ENCODE measurements at regions not wholly inside any gene's neighbourhood (a gene's known extent, or its start where the extent isn't known, plus 50 kb on each side); places are given as distances from the start of the nearest gene placed in this dataset.

DNA sequence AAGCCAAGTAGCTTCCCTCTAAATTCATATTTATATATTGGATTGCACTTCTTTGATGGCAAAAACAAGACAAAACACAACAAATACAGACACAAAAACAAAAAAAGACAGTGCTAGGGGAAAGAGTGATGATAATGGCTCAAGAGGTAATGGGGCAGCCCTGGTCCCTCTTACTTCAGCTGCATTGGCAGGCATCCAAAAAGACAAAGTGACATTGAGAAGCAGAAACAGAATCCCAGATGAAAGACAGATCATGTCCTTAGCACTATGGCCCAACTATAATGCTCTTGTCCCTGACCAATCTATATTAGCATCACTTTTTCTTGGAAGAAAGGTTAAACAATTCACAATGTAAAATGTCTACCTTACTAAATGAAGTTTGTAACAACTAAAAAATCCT lies 76.2 kb downstream of the GPR85 start:
- Histone ChIP-seq H3K36me3 (no peaks in the 10 kb centered on the region), H3K4me1 (no peaks in the 10 kb centered on the region), H3K9me3 (peaks cover 0 to 10% of the 10 kb centered on the region in 2 donors), H3K4me3 (no peak overlapping the region), H3K27ac (no peak overlapping the region), H3K27me3 (no peaks in the 10 kb centered on the region)
- no peak for DNase-seq
- ATAC-seq = no peak
- TF ChIP-seq, protein P1, sequence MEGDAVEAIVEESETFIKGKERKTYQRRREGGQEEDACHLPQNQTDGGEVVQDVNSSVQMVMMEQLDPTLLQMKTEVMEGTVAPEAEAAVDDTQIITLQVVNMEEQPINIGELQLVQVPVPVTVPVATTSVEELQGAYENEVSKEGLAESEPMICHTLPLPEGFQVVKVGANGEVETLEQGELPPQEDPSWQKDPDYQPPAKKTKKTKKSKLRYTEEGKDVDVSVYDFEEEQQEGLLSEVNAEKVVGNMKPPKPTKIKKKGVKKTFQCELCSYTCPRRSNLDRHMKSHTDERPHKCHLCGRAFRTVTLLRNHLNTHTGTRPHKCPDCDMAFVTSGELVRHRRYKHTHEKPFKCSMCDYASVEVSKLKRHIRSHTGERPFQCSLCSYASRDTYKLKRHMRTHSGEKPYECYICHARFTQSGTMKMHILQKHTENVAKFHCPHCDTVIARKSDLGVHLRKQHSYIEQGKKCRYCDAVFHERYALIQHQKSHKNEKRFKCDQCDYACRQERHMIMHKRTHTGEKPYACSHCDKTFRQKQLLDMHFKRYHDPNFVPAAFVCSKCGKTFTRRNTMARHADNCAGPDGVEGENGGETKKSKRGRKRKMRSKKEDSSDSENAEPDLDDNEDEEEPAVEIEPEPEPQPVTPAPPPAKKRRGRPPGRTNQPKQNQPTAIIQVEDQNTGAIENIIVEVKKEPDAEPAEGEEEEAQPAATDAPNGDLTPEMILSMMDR (IDR thresholded peaks at IDR 0.05) = no peak
- intact Hi-C loops (cut with DNase I) = no loop called here

DNA sequence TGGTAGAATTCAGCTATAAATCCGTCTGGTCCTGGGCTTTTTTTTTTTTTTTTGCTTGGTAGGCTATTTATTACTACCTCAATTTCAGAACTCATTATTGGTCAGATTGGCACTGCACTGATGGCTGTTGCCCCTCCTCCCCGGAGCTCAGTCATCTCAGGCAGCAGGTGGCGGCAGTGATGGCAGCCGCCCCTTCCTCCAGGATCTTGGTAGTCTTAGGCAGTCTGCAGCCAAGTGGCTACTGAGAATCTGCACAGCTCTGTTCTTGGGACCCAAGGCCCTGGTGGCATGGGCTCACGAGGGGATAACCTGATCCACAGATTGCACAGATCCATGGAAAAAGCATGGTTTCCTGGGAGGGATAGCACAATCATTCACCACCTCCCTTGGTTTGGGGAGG lies 77.9 kb downstream of the GPR85 start:
- Histone ChIP-seq H3K27me3 (no peaks in the 10 kb centered on the region), H3K9me3 (peaks cover 0 to 10% of the 10 kb centered on the region in 2 donors), H3K4me1 (no peaks in the 10 kb centered on the region), H3K27ac (no peak overlapping the region), H3K4me3 (no peak overlapping the region), H3K36me3 (no peaks in the 10 kb centered on the region)
- TF ChIP-seq, protein P1 (IDR thresholded peaks at IDR 0.05) = no peak
- intact Hi-C loops (cut with DNase I) = no loop called here
- no peak for DNase-seq
- ATAC-seq = no peak

DNA sequence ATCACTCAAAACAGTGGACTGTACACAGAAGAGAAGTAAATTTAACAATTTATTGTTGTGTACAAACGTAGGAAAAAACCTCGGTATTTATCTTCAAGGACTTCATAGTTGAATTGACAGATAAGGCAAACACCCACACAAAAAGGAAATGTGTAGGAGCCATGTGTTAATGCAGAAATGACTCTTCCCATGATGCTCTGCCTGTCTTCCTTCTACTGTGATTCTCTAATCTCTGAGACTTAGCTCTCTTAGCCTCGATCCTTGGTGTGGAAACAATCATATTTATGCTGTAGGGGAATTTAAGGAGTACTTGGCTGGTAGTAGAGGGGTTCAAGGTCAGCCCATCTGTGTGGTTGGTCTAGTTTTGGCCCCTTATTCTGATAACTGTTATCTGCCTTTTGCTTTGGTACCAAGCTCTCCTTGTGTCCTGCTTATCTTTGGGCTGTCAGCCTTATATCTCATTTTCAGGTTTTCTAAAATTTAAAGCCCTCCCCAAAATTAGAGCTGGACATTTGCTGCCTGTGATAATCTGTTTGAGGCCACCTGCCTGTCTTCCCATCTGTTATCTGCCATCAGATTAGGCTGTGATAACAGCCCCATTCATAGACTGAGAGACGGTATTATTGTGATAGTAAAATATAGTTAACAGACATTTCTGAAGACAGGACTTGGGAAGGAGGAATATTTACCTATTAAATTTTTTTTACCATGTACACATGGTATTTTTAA lies 81.7 kb downstream of the GPR85 start:
- Histone ChIP-seq H3K9me3 (peaks cover 0 to 3% of the 10 kb centered on the region in 2 donors), H3K36me3 (no peaks in the 10 kb centered on the region), H3K4me3 (no peak overlapping the region), H3K4me1 (no peaks in the 10 kb centered on the region), H3K27ac (no peak overlapping the region), H3K27me3 (no peaks in the 10 kb centered on the region)
- TF ChIP-seq, protein P1 (IDR thresholded peaks at IDR 0.05) = no peak
- intact Hi-C loops (cut with DNase I) = no loop called here
- ATAC-seq (no peak), DNase-seq (no peak)

DNA sequence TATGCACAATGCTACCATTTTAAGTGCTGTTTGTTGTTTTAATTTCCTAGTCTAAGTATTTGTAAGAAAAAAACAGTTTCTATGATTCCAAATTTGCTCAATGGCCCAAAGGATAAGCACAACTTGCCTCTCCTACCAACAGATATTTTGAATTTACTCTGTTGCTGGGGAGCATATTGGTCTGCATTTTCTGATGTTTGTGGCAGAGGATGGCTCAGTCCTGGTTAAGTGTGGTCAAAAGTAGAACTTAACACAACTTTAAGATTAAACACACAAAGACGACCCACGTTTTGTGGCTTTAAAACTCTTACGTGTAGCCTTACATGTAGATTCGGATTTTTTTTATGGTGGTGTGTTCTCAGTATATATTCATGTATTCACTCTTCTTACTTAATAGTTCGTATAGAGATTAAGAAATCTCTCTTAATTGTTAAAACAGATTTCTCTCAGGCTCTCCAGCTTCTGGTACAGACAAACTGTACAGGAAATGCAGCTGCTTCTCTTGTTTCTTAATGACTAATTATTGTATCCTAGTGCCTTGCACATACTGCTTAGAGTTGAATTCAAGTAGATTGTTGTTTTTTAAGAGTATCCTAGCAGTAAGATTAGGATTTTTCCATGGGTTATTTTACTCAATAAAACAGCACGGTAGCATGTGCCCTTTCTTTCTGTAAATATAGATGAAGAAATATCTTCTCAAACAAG lies 86.2 kb downstream of the GPR85 start:
- no peaks in the 10 kb centered on the region for H3K4me1 ChIP-seq
- ATAC-seq (no peak), DNase-seq (peak in 1 of 4 donors; percentile 10)
- no peaks in the 10 kb centered on the region for H3K9me3 ChIP-seq
- no peaks in the 10 kb centered on the region for H3K36me3 ChIP-seq
- TF ChIP-seq, protein P1 (IDR thresholded peaks at IDR 0.05) = no peak
- no peaks in the 10 kb centered on the region for H3K27me3 ChIP-seq
- no peak overlapping the region for H3K27ac ChIP-seq
- intact Hi-C loops (cut with DNase I) = no loop called here
- H3K4me3 ChIP-seq = no peak overlapping the region

DNA sequence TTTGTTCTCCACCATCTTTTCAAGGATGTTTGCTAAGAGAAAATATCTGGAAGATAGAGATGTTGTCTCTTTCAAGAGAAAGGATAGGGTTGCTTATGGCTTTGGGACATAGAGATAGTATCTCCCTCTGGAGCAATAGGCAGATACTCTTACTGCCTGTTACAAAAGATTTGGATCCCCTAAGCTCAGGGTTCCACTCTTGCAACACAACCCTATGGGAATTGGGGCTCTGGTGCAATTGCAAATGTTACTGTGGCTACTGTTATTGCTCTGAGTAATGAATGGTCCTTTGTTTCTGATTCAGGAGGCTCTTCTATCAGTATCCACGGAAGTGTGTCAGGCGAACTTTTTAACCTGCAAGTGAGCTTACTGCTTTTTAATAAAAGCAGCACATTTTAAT lies 88.8 kb downstream of the GPR85 start:
- Histone ChIP-seq H3K9me3 (no peaks in the 10 kb centered on the region), H3K27ac (no peak overlapping the region), H3K4me3 (no peak overlapping the region), H3K36me3 (no peaks in the 10 kb centered on the region), H3K4me1 (no peaks in the 10 kb centered on the region), H3K27me3 (no peaks in the 10 kb centered on the region)
- TF ChIP-seq, protein P1 (IDR thresholded peaks at IDR 0.05) = no peak
- DNase-seq (no peak), ATAC-seq (no peak)
- intact Hi-C loops (cut with DNase I) = no loop called here
